Adrenal gland (tissue), 9 donors: ENCODE measurements at regions not wholly inside any gene's neighbourhood (a gene's known extent, or its start where the extent isn't known, plus 50 kb on each side); places are given as distances from the start of the nearest gene placed in this dataset.

Source experiments
- DNase-seq, 7 donors: peaks; one replicate each; pipeline ENCODE4 v3.0.0-alpha.2; 2019 to 2020
- H3K27ac ChIP-seq, 5 donors: fragments of 200-600 bp; sonication (generic) in 4 of 5; 1 replicate in 3 of 5; 2 replicates in 2 of 5; pipeline versions ENCODE4 v1.5.1 to v1.8.0; 2016 to 2020; ENCODE audit warnings: mild to moderate bottlenecking in 1 of 5
- H3K27me3 ChIP-seq: fragments of 200-600 bp; 2 replicates; pipeline ENCODE4 v1.8.0; 2021
- H3K36me3 ChIP-seq, 2 donors: fragments of 200-600 bp; replicated peaks in 1 of 2; 1 replicate in 1 of 2; 2 replicates in 1 of 2; pipeline versions ENCODE4 v1.5.1 to v1.8.0; 2018 to 2022
- H3K4me1 ChIP-seq, 2 donors: fragments of 200-600 bp; replicated peaks in 1 of 2; 1 replicate in 1 of 2; 2 replicates in 1 of 2; pipeline versions ENCODE4 v1.5.1 to v1.8.0; 2018 to 2021
- H3K4me3 ChIP-seq, 4 donors: fragments of 200-600 bp; sonication (generic) in 3 of 4; one replicate each; pipeline ENCODE4 v1.5.1; 2016 to 2018
- H3K9me3 ChIP-seq, 3 donors: fragments of 200-600 bp; sonication (generic) in 1 of 3; replicated peaks in 1 of 3; 1 replicate in 2 of 3; 2 replicates in 1 of 3; pipeline versions ENCODE4 v1.5.1 to v1.8.0; 2016 to 2021
- POLR2A ChIP-seq, 2 donors: fragments of 450-650 bp; IDR thresholded peaks; one replicate each; pipeline ENCODE4 v1.6.1; 2017; ENCODE audit warnings: antibody characterized with exemption in 2 of 2, mild to moderate bottlenecking in 2 of 2, moderate library complexity in 1 of 2
- WGBS, 4 donors: extraction: QIAGEN DNeasy Blood & Tissue Kit in 2 of 4; methylation state at CpG; one replicate each; pipeline versions ENCODE4 v1.1.5 to v1.1.7; 2013 to 2017; 5-methylcytosine and 5-hydroxymethylcytosine counted together
- intact Hi-C, 2 donors: fragments of 100-400 bp; cut with DNase I; formaldehyde crosslinking; loops; one replicate each; pipeline versions ENCODE4 v1.14.1 to v1.15.0; 2022 to 2023
- TF ChIP-seq, protein P1 (sequence below), 6 experiments: fragments of 450-650 bp in 4 of 6; fragments of 200-600 bp in 2 of 6; sonication (generic) in 1 of 6; IDR thresholded peaks; 1 replicate in 5 of 6; 2 replicates in 1 of 6; pipeline versions ENCODE4 v1.5.1 to v1.8.0; 2016 to 2021; ENCODE audit warnings: antibody characterized with exemption in 6 of 6, mild to moderate bottlenecking in 2 of 6, moderate library complexity in 1 of 6
- donor health status: healthy with polysubstance abuse.
- donor health status: Bipolar disorder and iron deficiency.
- donor health status: DM: yes; HTN: yes; CAD: no.
- donor health status: DM: no; HTN: no; CAD: no.
- donor health status: DM: no; HTN: no; CAD: no.

DNA sequence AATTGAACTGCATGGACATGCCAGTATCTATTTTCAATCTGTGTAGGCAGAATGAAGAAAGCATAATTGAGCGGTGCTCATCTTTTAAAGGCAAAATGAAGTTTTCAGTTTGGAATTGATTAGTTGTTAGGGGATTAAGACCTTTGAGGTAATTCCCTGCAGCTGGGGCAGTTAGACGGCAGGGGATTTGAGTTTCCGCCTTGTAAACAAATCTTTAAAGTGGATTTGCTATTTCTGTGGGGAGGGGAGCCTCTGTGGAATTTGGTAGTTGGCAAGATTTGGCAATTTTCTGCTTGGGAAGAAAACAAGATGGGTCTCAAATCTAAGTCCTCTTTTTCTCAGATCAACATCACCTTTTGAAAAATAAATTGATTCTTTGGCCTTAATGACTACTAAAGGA is 212.5 kb upstream of the CNTN6 start:
- H3K27ac ChIP-seq: no peak overlapping the region
- H3K4me3 ChIP-seq: no peak overlapping the region
- H3K9me3 ChIP-seq: no peaks in the 10 kb centered on the region
- no peaks in the 10 kb centered on the region for H3K36me3 ChIP-seq
- WGBS, 4 donors: 69 to 84% (median 80%) methylated on average over 3 of the region's 3 CpGs
- no peak for DNase-seq
- H3K27me3 ChIP-seq: no peaks in the 10 kb centered on the region
- TF ChIP-seq, protein P1, sequence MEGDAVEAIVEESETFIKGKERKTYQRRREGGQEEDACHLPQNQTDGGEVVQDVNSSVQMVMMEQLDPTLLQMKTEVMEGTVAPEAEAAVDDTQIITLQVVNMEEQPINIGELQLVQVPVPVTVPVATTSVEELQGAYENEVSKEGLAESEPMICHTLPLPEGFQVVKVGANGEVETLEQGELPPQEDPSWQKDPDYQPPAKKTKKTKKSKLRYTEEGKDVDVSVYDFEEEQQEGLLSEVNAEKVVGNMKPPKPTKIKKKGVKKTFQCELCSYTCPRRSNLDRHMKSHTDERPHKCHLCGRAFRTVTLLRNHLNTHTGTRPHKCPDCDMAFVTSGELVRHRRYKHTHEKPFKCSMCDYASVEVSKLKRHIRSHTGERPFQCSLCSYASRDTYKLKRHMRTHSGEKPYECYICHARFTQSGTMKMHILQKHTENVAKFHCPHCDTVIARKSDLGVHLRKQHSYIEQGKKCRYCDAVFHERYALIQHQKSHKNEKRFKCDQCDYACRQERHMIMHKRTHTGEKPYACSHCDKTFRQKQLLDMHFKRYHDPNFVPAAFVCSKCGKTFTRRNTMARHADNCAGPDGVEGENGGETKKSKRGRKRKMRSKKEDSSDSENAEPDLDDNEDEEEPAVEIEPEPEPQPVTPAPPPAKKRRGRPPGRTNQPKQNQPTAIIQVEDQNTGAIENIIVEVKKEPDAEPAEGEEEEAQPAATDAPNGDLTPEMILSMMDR (IDR thresholded peaks at IDR 0.05): no peak
- no peak for TF ChIP-seq POLR2A (IDR thresholded peaks at IDR 0.05)
- intact Hi-C loops: no loop called here
- no peaks in the 10 kb centered on the region for H3K4me1 ChIP-seq

DNA sequence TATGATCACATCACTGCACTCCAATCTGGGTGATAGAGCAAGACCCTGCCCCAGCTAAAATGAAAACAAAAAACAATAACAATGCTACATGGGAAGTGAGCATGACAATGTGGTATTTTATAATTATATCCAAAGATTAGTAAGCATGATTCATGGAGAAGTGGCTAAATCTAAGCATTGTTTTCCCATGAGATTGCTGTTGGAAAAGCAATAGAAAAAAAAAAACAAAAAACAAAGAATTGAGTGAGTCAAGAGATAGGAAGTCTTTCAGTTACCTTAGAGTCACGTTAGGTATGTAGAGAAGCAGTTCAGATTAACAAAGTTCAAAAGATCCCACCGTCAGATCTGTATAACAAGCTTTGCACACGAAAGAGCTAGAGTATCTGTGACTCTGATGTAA is 210.3 kb upstream of the CNTN6 start:
- 59 to 76% (median 63%) methylated on average over 3 of the region's 3 CpGs for WGBS, 4 donors
- H3K4me1 ChIP-seq: no peaks in the 10 kb centered on the region
- TF ChIP-seq, protein P1 (IDR thresholded peaks at IDR 0.05): no peak
- no peak for TF ChIP-seq POLR2A (IDR thresholded peaks at IDR 0.05)
- intact Hi-C loops: no loop called here
- H3K27ac ChIP-seq: no peak overlapping the region
- H3K9me3 ChIP-seq: no peaks in the 10 kb centered on the region
- DNase-seq: no peak
- no peaks in the 10 kb centered on the region for H3K36me3 ChIP-seq
- H3K4me3 ChIP-seq: no peak overlapping the region
- no peaks in the 10 kb centered on the region for H3K27me3 ChIP-seq

DNA sequence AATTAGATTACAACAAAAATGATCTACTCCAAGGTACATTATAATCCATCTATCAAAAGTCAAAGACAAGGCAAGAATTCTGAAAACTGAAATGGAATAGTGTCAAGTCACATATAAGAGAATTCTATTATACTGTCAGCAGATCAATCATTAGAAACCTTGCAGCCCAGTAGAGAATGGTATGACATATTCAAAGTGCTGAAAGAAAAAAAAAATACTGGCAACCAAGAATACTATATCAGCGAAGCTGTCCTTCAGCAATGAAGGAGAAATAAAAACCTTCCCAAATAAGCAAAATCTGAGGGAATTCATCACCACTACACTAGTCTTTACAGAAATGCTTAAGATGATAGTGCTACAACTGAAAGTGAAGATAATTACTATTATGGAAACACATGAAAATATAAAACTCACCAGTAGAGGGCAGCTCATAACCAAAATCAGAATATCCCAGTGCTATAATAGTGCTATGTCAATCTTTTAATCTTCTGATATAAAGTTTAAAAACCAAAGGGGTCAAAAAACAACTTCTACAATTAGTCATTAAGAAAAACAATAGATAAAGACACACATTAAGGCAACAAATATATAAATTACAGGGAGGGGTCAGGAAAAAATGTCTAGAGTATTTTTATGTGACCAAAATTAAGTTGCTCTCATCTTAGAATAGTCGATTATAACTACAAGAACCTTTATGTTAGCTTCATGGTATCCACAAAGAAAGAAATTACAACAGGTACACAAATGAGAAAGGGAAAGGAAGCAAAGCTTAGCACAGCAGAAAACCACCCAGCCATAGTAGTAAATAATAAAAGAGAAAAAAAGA is 190.7 kb upstream of the CNTN6 start:
- no peak for DNase-seq
- H3K9me3 ChIP-seq: peaks cover 0 to 13% (median 9%) of the 10 kb centered on the region in 3 donors
- no peak overlapping the region for H3K27ac ChIP-seq
- no peak overlapping the region for H3K4me3 ChIP-seq
- 54 to 63% (median 59%) methylated on average over 2 of the region's 2 CpGs for WGBS, 4 donors
- TF ChIP-seq, protein P1 (IDR thresholded peaks at IDR 0.05): peak in 1 of 6 experiments; percentile 23
- no peak for TF ChIP-seq POLR2A (IDR thresholded peaks at IDR 0.05)
- no peaks in the 10 kb centered on the region for H3K4me1 ChIP-seq
- H3K36me3 ChIP-seq: no peaks in the 10 kb centered on the region
- intact Hi-C loops: no loop called here
- H3K27me3 ChIP-seq: no peaks in the 10 kb centered on the region

DNA sequence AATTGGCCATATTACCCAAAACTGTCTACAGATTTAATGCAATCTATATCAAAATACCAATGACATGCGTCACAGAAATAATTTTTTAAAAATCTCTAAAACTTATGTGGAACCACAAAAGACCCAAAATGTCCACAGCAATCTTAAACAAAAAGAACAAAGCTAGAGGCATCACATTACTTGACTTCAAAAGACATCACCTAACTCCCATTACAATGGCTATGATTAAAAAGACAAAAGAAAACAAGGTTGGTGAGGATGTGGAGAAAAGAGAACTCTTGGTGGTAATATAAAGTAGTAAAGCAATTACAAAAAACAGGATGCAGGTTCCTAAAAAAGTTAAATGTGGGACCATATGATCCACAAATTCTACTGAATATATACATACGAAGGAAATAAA is 187.6 kb upstream of the CNTN6 start:
- H3K36me3 ChIP-seq: no peaks in the 10 kb centered on the region
- intact Hi-C loops: no loop called here
- H3K27ac ChIP-seq: no peak overlapping the region
- peaks cover 0 to 13% (median 9%) of the 10 kb centered on the region in 3 donors for H3K9me3 ChIP-seq
- no peak overlapping the region for H3K4me3 ChIP-seq
- WGBS, 4 donors: 75 to 88% (median 80%) methylated on average over 2 of the region's 2 CpGs
- DNase-seq: no peak
- H3K27me3 ChIP-seq: no peaks in the 10 kb centered on the region
- H3K4me1 ChIP-seq: no peaks in the 10 kb centered on the region
- TF ChIP-seq POLR2A (IDR thresholded peaks at IDR 0.05): no peak
- TF ChIP-seq, protein P1 (IDR thresholded peaks at IDR 0.05): no peak
